22Rv1 (cell line): ENCODE measurements at regions not wholly inside any gene's neighbourhood (a gene's known extent, or its start where the extent isn't known, plus 50 kb on each side); places are given as distances from the start of the nearest gene placed in this dataset.

Experiments used
- CTCF ChIP-seq: fragments of 450-650 bp; IDR thresholded peaks from 2 replicates; pipeline ENCODE4 v1.5.1; 2017; ENCODE audit warnings: mild to moderate bottlenecking
- ZFX ChIP-seq: fragments of 450-650 bp; IDR thresholded peaks from 2 replicates; pipeline ENCODE4 v1.6.1; 2017; ENCODE audit warnings: antibody characterized with exemption, borderline replicate concordance

GRCh38 chr3:118671192-118671591 is 363.5 kb downstream of the IGSF11 start:
- no peak for TF ChIP-seq CTCF
- no peak for TF ChIP-seq ZFX
